ENCODE measurements at regions not wholly inside any gene's neighbourhood (a gene's known extent, or its start where the extent isn't known, plus 50 kb on each side); places are given as distances from the start of the nearest gene placed in this dataset.

GRCh38 chr3:162015856-162016255 is 519.2 kb downstream of the OTOL1 start:
- Histone ChIP-seq H3K4me2 (ENCODE audit: insufficient read depth, low read length) (no peak overlapping the region), H3K79me2 (ENCODE audit: insufficient read depth, low read length) (no peaks in the 10 kb centered on the region), H3K27ac (ENCODE audit: low read depth, low read length) (no peak overlapping the region), H3K27me3 (ENCODE audit: insufficient read depth, low read length) (no peaks in the 10 kb centered on the region), H3K4me1 (ENCODE audit: insufficient read depth, low read length) (no peaks in the 10 kb centered on the region), H3K4me3 (ENCODE audit: insufficient read depth, low read length) (no peak overlapping the region), H3K9me3 (ENCODE audit: low read depth, low read length) (no peaks in the 10 kb centered on the region), H3K36me3 (ENCODE audit: insufficient read depth, low read length) (no peaks in the 10 kb centered on the region), H2AFZ (ENCODE audit: low read length) (no peak overlapping the region), H4K20me1 (ENCODE audit: insufficient read depth, low read length) (no peaks in the 10 kb centered on the region)
- no peak for DNase-seq (ENCODE audit: insufficient read length, low spot score, missing footprints)
- no peak for TF ChIP-seq CTCF (IDR thresholded peaks at IDR 0.05; ENCODE audit: extremely low read depth, low read depth, low read length)

GRCh38 chr3:162019817-162020216 is 523.2 kb downstream of the OTOL1 start:
- Histone ChIP-seq H3K27me3 (ENCODE audit: insufficient read depth, low read length) (no peaks in the 10 kb centered on the region), H2AFZ (ENCODE audit: low read length) (no peak overlapping the region), H3K4me1 (ENCODE audit: insufficient read depth, low read length) (no peaks in the 10 kb centered on the region), H3K9me3 (ENCODE audit: low read depth, low read length) (no peaks in the 10 kb centered on the region), H3K4me2 (ENCODE audit: insufficient read depth, low read length) (no peak overlapping the region), H3K79me2 (ENCODE audit: insufficient read depth, low read length) (no peaks in the 10 kb centered on the region), H3K4me3 (ENCODE audit: insufficient read depth, low read length) (no peak overlapping the region), H4K20me1 (ENCODE audit: insufficient read depth, low read length) (no peaks in the 10 kb centered on the region), H3K27ac (ENCODE audit: low read depth, low read length) (no peak overlapping the region), H3K36me3 (ENCODE audit: insufficient read depth, low read length) (no peaks in the 10 kb centered on the region)
- no peak for DNase-seq (ENCODE audit: insufficient read length, low spot score, missing footprints)
- TF ChIP-seq CTCF (IDR thresholded peaks at IDR 0.05; ENCODE audit: extremely low read depth, low read depth, low read length): no peak

GRCh38 chr3:162021206-162021605 is 524.6 kb downstream of the OTOL1 start:
- Histone ChIP-seq H3K36me3 (ENCODE audit: insufficient read depth, low read length) (no peaks in the 10 kb centered on the region), H3K27me3 (ENCODE audit: insufficient read depth, low read length) (no peaks in the 10 kb centered on the region), H2AFZ (ENCODE audit: low read length) (no peak overlapping the region), H3K79me2 (ENCODE audit: insufficient read depth, low read length) (no peaks in the 10 kb centered on the region), H3K4me3 (ENCODE audit: insufficient read depth, low read length) (no peak overlapping the region), H3K27ac (ENCODE audit: low read depth, low read length) (no peak overlapping the region), H3K4me2 (ENCODE audit: insufficient read depth, low read length) (no peak overlapping the region), H3K4me1 (ENCODE audit: insufficient read depth, low read length) (no peaks in the 10 kb centered on the region), H3K9me3 (ENCODE audit: low read depth, low read length) (no peaks in the 10 kb centered on the region), H4K20me1 (ENCODE audit: insufficient read depth, low read length) (no peaks in the 10 kb centered on the region)
- no peak for TF ChIP-seq CTCF (IDR thresholded peaks at IDR 0.05; ENCODE audit: extremely low read depth, low read depth, low read length)
- DNase-seq (ENCODE audit: insufficient read length, low spot score, missing footprints): no peak

DNA sequence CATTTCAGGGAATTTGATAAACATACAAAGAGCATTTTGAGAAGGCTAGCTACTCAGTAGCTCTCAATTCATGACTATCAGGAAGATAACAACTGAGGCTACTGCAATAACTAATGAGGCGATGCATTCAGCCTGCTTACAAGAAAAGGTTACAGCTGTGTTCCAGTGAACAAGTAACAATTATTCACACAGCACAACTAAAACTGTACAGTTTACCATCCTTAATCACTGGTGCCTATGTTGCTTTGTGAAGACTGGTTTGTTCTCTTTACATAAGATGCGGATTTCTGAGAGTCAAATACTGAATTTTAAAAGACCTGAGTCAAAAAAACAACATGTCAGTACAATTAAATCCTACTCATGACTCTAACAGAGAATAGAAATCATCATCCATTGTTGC is 526.3 kb downstream of the OTOL1 start:
- no peak overlapping the region for H3K4me3 ChIP-seq (ENCODE audit: insufficient read depth, low read length)
- no peaks in the 10 kb centered on the region for H3K27me3 ChIP-seq (ENCODE audit: insufficient read depth, low read length)

More for the DNA sequence above, 526.3 kb downstream of the OTOL1 start:
- TF ChIP-seq CTCF (IDR thresholded peaks at IDR 0.05; ENCODE audit: extremely low read depth, low read depth, low read length): no peak
- Histone ChIP-seq H2AFZ (ENCODE audit: low read length) (no peak overlapping the region), H3K27ac (ENCODE audit: low read depth, low read length) (no peak overlapping the region), H3K4me1 (ENCODE audit: insufficient read depth, low read length) (no peaks in the 10 kb centered on the region), H4K20me1 (ENCODE audit: insufficient read depth, low read length) (no peaks in the 10 kb centered on the region), H3K4me2 (ENCODE audit: insufficient read depth, low read length) (no peak overlapping the region), H3K9me3 (ENCODE audit: low read depth, low read length) (no peaks in the 10 kb centered on the region), H3K79me2 (ENCODE audit: insufficient read depth, low read length) (no peaks in the 10 kb centered on the region), H3K36me3 (ENCODE audit: insufficient read depth, low read length) (no peaks in the 10 kb centered on the region)
- DNase-seq (ENCODE audit: insufficient read length, low spot score, missing footprints): no peak

All from osteoblast (primary cell).